Liver (tissue), 2 donors: ENCODE measurements at regions not wholly inside any gene's neighbourhood (a gene's known extent, or its start where the extent isn't known, plus 50 kb on each side); places are given as distances from the start of the nearest gene placed in this dataset.

Source experiments
- JUND ChIP-seq, 2 donors: IDR thresholded peaks; 2 replicates each; pipeline ENCODE4 v1.6.1; 2016; ENCODE audit warnings: antibody characterized with exemption in 2 of 2
- YY1 ChIP-seq: IDR thresholded peaks from 2 replicates; pipeline ENCODE4 v1.6.1; 2016; ENCODE audit warnings: antibody characterized with exemption, mild to moderate bottlenecking
- donor health status: healthy.

DNA sequence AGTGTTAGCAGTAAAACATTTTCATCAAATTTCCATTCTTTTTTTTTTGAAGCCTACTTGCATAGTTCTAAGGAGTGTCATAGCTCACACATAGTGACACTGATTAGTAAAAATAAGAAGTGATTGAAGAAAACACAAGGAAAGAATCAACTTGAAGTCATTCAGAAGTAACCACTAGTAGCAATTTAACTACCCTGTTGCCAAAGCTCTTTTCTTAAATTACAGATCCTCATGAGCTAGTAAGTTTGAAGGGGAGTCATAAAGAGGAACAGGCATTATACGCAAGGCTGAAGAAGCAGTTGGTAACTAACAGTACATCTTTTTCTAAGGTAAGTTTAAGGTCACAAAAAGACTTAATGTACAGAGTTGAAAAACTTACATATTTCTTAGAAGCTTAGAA, 332.2 kb downstream of the CHRM3 start:
- TF ChIP-seq JUND (IDR thresholded peaks at IDR 0.05): no peak
- no peak for TF ChIP-seq YY1
